H1 (cell line): ENCODE measurements at regions not wholly inside any gene's neighbourhood (a gene's known extent, or its start where the extent isn't known, plus 50 kb on each side); places are given as distances from the start of the nearest gene placed in this dataset.

Experiments
- CTCF ChIA-PET: fragments of 300-600 bp; sonication (Branson Sonifier 250); formaldehyde crosslinking; loops from one replicate; lab custom pipeline; 2021; ENCODE audit not compliant: partially characterized antibody; lab: Charles Lee
- POLR2A ChIA-PET: fragments of 300-600 bp; sonication (Branson Sonifier 250); formaldehyde crosslinking; loops from one replicate; lab custom pipeline; 2021; ENCODE audit warnings: inconsistent platforms; ENCODE audit not compliant: partially characterized antibody; lab: Charles Lee
- DNase-seq, 2 experiments: peaks; one replicate each; pipeline versions ENCODE4 v3.0.0 to v3.0.0-alpha.2; 2010 to 2022; ENCODE audit warnings: low spot score in 2 of 2, low read depth in 1 of 2, mixed read lengths in 1 of 2
- FAIRE-seq: peaks from 2 replicates; lab custom pipeline; 2011; peaks lifted over from hg19 to GRCh38; lab: Jason Lieb, UNC
- H2AFZ ChIP-seq: 2 replicates; pipeline ENCODE4 v1.8.1; 2012; ENCODE audit warnings: low read length, inconsistent platforms
- H2AK5ac ChIP-seq: 2 replicates; pipeline ENCODE4 v1.6.1; 2013; ENCODE audit warnings: low read depth, low read length
- H2BK120ac ChIP-seq: replicated peaks from 2 replicates; pipeline ENCODE3; 2013; ENCODE audit warnings: low read depth, low read length, inconsistent platforms
- H2BK12ac ChIP-seq: 2 replicates; pipeline ENCODE4 v1.6.1; 2013; ENCODE audit warnings: low read depth, low read length
- H2BK15ac ChIP-seq: 2 replicates; pipeline ENCODE4 v1.6.1; 2013; ENCODE audit warnings: low read length
- H2BK20ac ChIP-seq: 2 replicates; pipeline ENCODE4 v1.6.1; 2013; ENCODE audit warnings: low read length
- H2BK5ac ChIP-seq: 2 replicates; pipeline ENCODE4 v1.6.1; 2013; ENCODE audit warnings: low read depth, low read length
- H3K14ac ChIP-seq: 2 replicates; pipeline ENCODE4 v1.6.1; 2013; ENCODE audit warnings: inconsistent platforms; ENCODE audit not compliant: insufficient read length
- H3K18ac ChIP-seq: 2 replicates; pipeline ENCODE4 v1.6.1; 2013; ENCODE audit warnings: low read length; ENCODE audit errors: extremely low read depth
- H3K23ac ChIP-seq: 2 replicates; pipeline ENCODE4 v1.6.1; 2013; ENCODE audit warnings: inconsistent platforms; ENCODE audit not compliant: insufficient read length
- H3K23me2 ChIP-seq: 2 replicates; pipeline ENCODE4 v1.6.1; 2013; ENCODE audit warnings: low read depth, low read length
- H3K27ac ChIP-seq: 2 replicates; pipeline ENCODE4 v1.6.1; 2011; ENCODE audit warnings: low read depth, low read length, inconsistent platforms
- H3K27me3 ChIP-seq, 4 experiments: replicated peaks in 1 of 4; 1 replicate in 1 of 4; 2 replicates in 3 of 4; pipeline versions ENCODE4 v1.6.1 to v1.8.1; 2011 to 2013; ENCODE audit warnings: low read length in 3 of 4, mild to moderate bottlenecking in 3 of 4, inconsistent platforms in 2 of 4, mixed read lengths in 2 of 4, moderate library complexity in 1 of 4; ENCODE audit not compliant: control insufficient read depth in 3 of 4, insufficient read depth in 3 of 4; ENCODE audit errors: extremely low read depth in 1 of 4
- H3K36me3 ChIP-seq, 4 experiments: 2 replicates each; pipeline versions ENCODE4 v1.6.1 to v1.8.1; 2011 to 2013; ENCODE audit warnings: mild to moderate bottlenecking in 4 of 4, low read length in 3 of 4, moderate library complexity in 2 of 4, control low read depth in 1 of 4, inconsistent platforms in 1 of 4; ENCODE audit not compliant: insufficient read depth in 4 of 4, control insufficient read depth in 2 of 4
- H3K4ac ChIP-seq: replicated peaks from 2 replicates; pipeline ENCODE3; 2013; ENCODE audit warnings: low read length, low read depth, mixed read lengths, inconsistent platforms; ENCODE audit not compliant: insufficient read length
- H3K4me1 ChIP-seq, 4 experiments: replicated peaks in 1 of 4; 1 replicate in 1 of 4; 2 replicates in 3 of 4; pipeline versions ENCODE4 v1.6.1 to v1.8.1; 2011 to 2013; ENCODE audit warnings: low read length in 3 of 4, inconsistent platforms in 2 of 4, mixed read lengths in 1 of 4; ENCODE audit not compliant: insufficient read depth in 4 of 4, control insufficient read depth in 3 of 4
- H3K4me2 ChIP-seq, 2 experiments: 2 replicates each; pipeline versions ENCODE4 v1.6.1 to v1.8.1; 2011 to 2013; ENCODE audit warnings: low read depth in 2 of 2, low read length in 2 of 2, control low read depth in 1 of 2, inconsistent platforms in 1 of 2, mild to moderate bottlenecking in 1 of 2; ENCODE audit not compliant: insufficient read depth in 1 of 2
- H3K4me3 ChIP-seq, 4 experiments: fragments of 200-600, 300-600 bp in 1 of 4; sonication (generic), shearing (Covaris generic), sonication (Bioruptor Twin) in 1 of 4; 2 replicates each; pipeline versions ENCODE4 v1.5.1 to v1.8.1; 2011 to 2016; ENCODE audit warnings: low read length in 4 of 4, low read depth in 3 of 4, control low read depth in 2 of 4, inconsistent platforms in 2 of 4, mild to moderate bottlenecking in 2 of 4, mixed read lengths in 1 of 4, moderate library complexity in 1 of 4; ENCODE audit not compliant: insufficient read depth in 2 of 4; ENCODE audit errors: extremely low read depth in 1 of 4
- H3K56ac ChIP-seq: replicated peaks from 2 replicates; pipeline ENCODE3; 2013; ENCODE audit warnings: low read depth, mild to moderate bottlenecking, mixed read lengths, low read length, inconsistent platforms; ENCODE audit not compliant: insufficient read length
- H3K79me1 ChIP-seq: 2 replicates; pipeline ENCODE4 v1.6.1; 2013; ENCODE audit warnings: low read depth, low read length, control low read depth
- H3K79me2 ChIP-seq, 2 experiments: 2 replicates each; pipeline versions ENCODE4 v1.6.1 to v1.8.1; 2012 to 2013; ENCODE audit warnings: low read length in 2 of 2, mild to moderate bottlenecking in 2 of 2, inconsistent platforms in 1 of 2; ENCODE audit not compliant: insufficient read depth in 2 of 2, control insufficient read depth in 1 of 2
- H3K9ac ChIP-seq, 4 experiments: replicated peaks in 1 of 4; 1 replicate in 1 of 4; 2 replicates in 3 of 4; pipeline versions ENCODE4 v1.6.1 to v1.8.1; 2011 to 2013; ENCODE audit warnings: low read depth in 3 of 4, low read length in 3 of 4, control low read depth in 2 of 4, mild to moderate bottlenecking in 2 of 4, moderate library complexity in 2 of 4, inconsistent platforms in 1 of 4; ENCODE audit errors: extremely low read depth in 1 of 4
- H3K9me3 ChIP-seq, 2 experiments: 2 replicates each; pipeline versions ENCODE4 v1.6.1 to v1.8.1; 2012 to 2013; ENCODE audit warnings: mild to moderate bottlenecking in 2 of 2, moderate library complexity in 2 of 2, control low read depth in 1 of 2, inconsistent platforms in 1 of 2, low read depth in 1 of 2, low read length in 1 of 2, mixed read lengths in 1 of 2; ENCODE audit not compliant: insufficient read depth in 2 of 2
- H4K20me1 ChIP-seq, 2 experiments: replicated peaks in 1 of 2; 2 replicates each; pipeline versions ENCODE3 to v1.8.1; 2011 to 2013; ENCODE audit warnings: inconsistent platforms in 2 of 2, low read length in 2 of 2, mild to moderate bottlenecking in 1 of 2; ENCODE audit not compliant: insufficient read depth in 2 of 2, control insufficient read depth in 1 of 2
- H4K5ac ChIP-seq: 2 replicates; pipeline ENCODE4 v1.6.1; 2013; ENCODE audit warnings: low read length, low read depth, mixed read lengths, inconsistent platforms; ENCODE audit not compliant: insufficient read length
- H4K8ac ChIP-seq: 2 replicates; pipeline ENCODE4 v1.8.0; 2013; ENCODE audit warnings: mild to moderate bottlenecking, moderate library complexity, low read length, inconsistent platforms; ENCODE audit not compliant: insufficient read depth; ENCODE audit errors: extremely low read depth
- H4K91ac ChIP-seq: replicated peaks from 2 replicates; pipeline ENCODE3; 2013; ENCODE audit warnings: low read length, mixed read lengths, inconsistent platforms; ENCODE audit not compliant: insufficient read length
- KDM1A ChIP-seq: fragments of 200-600, 300-600 bp; sonication (generic); IDR thresholded peaks from 2 replicates; pipeline ENCODE4 v1.7.1; 2016; ENCODE audit warnings: mild to moderate bottlenecking, low read length, borderline replicate concordance
- KDM5A ChIP-seq: fragments of 200-600 bp; IDR thresholded peaks from 2 replicates; pipeline ENCODE4 v1.7.1; 2012; ENCODE audit warnings: mild to moderate bottlenecking, low read length, inconsistent platforms, mixed read lengths
- MAFK ChIP-seq: IDR thresholded peaks from 2 replicates; pipeline ENCODE4 v1.6.1; 2012; ENCODE audit warnings: low read depth, mild to moderate bottlenecking, improper control_type of control experiment, low read length
- POU5F1 ChIP-seq: IDR thresholded peaks from 2 replicates; pipeline ENCODE4 v1.6.1; 2011; ENCODE audit warnings: low read depth, mild to moderate bottlenecking, low read length, moderate library complexity
- RNF2 ChIP-seq: fragments of 200-900, 300-1000 bp; sonication (generic); IDR thresholded peaks from 2 replicates; pipeline ENCODE4 v1.7.1; 2016; ENCODE audit warnings: borderline replicate concordance, low read depth, mild to moderate bottlenecking, antibody characterized with exemption, low read length; ENCODE audit not compliant: poor library complexity, severe bottlenecking; ENCODE audit errors: missing control alignments
- SIRT6 ChIP-seq: IDR thresholded peaks from one replicate; pipeline ENCODE4 v1.7.1; 2012; ENCODE audit warnings: low read length, inconsistent platforms
- SIX5 ChIP-seq: IDR thresholded peaks from 2 replicates; pipeline ENCODE4 v1.6.1; 2011; ENCODE audit warnings: mild to moderate bottlenecking, low read depth, low read length
- SRF ChIP-seq: IDR thresholded peaks from 2 replicates; pipeline ENCODE4 v1.6.1; 2011; ENCODE audit warnings: mild to moderate bottlenecking, low read depth, low read length, moderate library complexity
- SUZ12 ChIP-seq: fragments of 200-600 bp; sonication (generic); IDR thresholded peaks from 2 replicates; pipeline ENCODE4 v1.6.1; 2012; ENCODE audit warnings: mild to moderate bottlenecking, inconsistent platforms, low read length, moderate library complexity, mixed read lengths
- ZNF274 ChIP-seq: IDR thresholded peaks from 2 replicates; pipeline ENCODE4 v1.7.0; 2012; ENCODE audit warnings: low read length, borderline replicate concordance; ENCODE audit errors: extremely low read depth
- WGBS, 2 experiments: shearing (Covaris generic) in 1 of 2; methylation state at CpG; one replicate each; pipeline versions ENCODE4 v1.1.6 to v1.1.7; 2013 to 2015; ENCODE audit warnings: low lambda C conversion rate in 2 of 2, mixed read lengths in 2 of 2, inconsistent platforms in 1 of 2, low coverage in 1 of 2, missing lambda C conversion rate in 1 of 2; ENCODE audit not compliant: insufficient replicate concordance in 2 of 2, insufficient coverage in 1 of 2, insufficient read length in 1 of 2; ENCODE audit errors: extremely low coverage in 1 of 2, missing lambda C conversion rate in 1 of 2; 5-methylcytosine and 5-hydroxymethylcytosine counted together
- TF ChIP-seq, protein P1 (sequence below): IDR thresholded peaks from 2 replicates; pipeline ENCODE4 v1.6.1; 2012; ENCODE audit warnings: low read length, inconsistent platforms
- TF ChIP-seq, protein P2 (sequence below): IDR thresholded peaks from 2 replicates; pipeline ENCODE4 v1.6.1; 2012; ENCODE audit warnings: inconsistent platforms

DNA sequence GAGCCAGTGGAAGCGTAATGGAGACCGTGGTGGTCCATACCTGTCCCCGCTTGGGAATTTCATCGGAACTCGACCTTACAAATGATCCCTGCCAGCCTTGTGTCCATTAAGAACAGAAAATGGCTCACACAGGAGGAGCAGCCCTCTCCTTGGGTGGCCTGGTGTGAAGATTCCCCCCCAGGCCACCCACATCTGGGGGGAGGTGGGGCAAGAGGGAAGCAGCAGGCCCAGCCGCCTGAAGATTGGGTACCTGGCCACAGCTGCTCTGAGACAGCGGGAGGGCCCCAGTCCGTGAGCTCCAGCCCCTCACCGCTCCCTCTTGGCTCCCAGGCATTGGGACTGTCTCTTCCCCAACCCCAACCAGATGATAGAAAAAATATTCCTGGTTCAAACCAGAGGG is 277.8 kb upstream of the FOXF1 start:
- no peak for FAIRE-seq
- Histone ChIP-seq H2AK5ac (no peak overlapping the region), H3K27me3 (peaks cover 0 to 4% (median 0%) of the 10 kb centered on the region in 4 experiments; a peak in 1 of 7 replicates), H3K9me3 (peaks cover 3 to 15% of the 10 kb centered on the region in 2 experiments; a peak in 3 of 4 replicates), H4K91ac (no peak overlapping the region), H2BK5ac (no peak overlapping the region), H3K4me1 (no peaks in the 10 kb centered on the region), H3K4me3 (no peak overlapping the region), H3K27ac (no peak overlapping the region), H3K23ac (no peak overlapping the region), H2BK12ac (no peak overlapping the region), H3K79me1 (no peaks in the 10 kb centered on the region), H3K14ac (no peak overlapping the region), H3K36me3 (no peaks in the 10 kb centered on the region), H2AFZ (no peak overlapping the region), H3K79me2 (no peaks in the 10 kb centered on the region), H2BK20ac (no peak overlapping the region), H4K20me1 (no peaks in the 10 kb centered on the region), H3K23me2 (no peaks in the 10 kb centered on the region), H3K9ac (no peak overlapping the region), H2BK120ac (no peak overlapping the region), H2BK15ac (no peak overlapping the region), H3K4ac (no peak overlapping the region), H4K5ac (no peak overlapping the region), H3K4me2 (no peak overlapping the region), H4K8ac (no peak overlapping the region), H3K56ac (no peak overlapping the region), H3K18ac (no peak overlapping the region)
- CTCF ChIA-PET = interaction anchor here (1.5 to 1.7 kb wide), 3 partner anchors 10 to 213 kb away, joined by 3 to 5 read pairs (median 4); no protein-coding TSS in a partner anchor
- POLR2A ChIA-PET = no interaction called here
- 93% methylated on average over 5 of the region's 9 CpGs; no CpG with 5 or more reads in 1 of the 2 experiments for WGBS, 2 experiments
- no peak for DNase-seq
- TF ChIP-seq SUZ12 (no peak), ZNF274 (no peak), MAFK (no peak), KDM1A (no peak), RNF2 (no peak), POU5F1 (no peak), SIRT6 (no peak), KDM5A (no peak), SRF (no peak), SIX5 (no peak)
- TF ChIP-seq, protein P1, sequence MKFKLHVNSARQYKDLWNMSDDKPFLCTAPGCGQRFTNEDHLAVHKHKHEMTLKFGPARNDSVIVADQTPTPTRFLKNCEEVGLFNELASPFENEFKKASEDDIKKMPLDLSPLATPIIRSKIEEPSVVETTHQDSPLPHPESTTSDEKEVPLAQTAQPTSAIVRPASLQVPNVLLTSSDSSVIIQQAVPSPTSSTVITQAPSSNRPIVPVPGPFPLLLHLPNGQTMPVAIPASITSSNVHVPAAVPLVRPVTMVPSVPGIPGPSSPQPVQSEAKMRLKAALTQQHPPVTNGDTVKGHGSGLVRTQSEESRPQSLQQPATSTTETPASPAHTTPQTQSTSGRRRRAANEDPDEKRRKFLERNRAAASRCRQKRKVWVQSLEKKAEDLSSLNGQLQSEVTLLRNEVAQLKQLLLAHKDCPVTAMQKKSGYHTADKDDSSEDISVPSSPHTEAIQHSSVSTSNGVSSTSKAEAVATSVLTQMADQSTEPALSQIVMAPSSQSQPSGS = no peak
- TF ChIP-seq, protein P2, sequence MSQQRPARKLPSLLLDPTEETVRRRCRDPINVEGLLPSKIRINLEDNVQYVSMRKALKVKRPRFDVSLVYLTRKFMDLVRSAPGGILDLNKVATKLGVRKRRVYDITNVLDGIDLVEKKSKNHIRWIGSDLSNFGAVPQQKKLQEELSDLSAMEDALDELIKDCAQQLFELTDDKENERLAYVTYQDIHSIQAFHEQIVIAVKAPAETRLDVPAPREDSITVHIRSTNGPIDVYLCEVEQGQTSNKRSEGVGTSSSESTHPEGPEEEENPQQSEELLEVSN = no peak
